Natural killer cell treated with Interleukin-12 subunit alpha and Interleukin-12 subunit beta and Interleukin-15 and Interleukin-18, amount 100 ng/mL, for 72 hours (primary cell): ENCODE measurements at regions not wholly inside any gene's neighbourhood (a gene's known extent, or its start where the extent isn't known, plus 50 kb on each side); places are given as distances from the start of the nearest gene placed in this dataset.
A peak's percentile ranks its signal among the peaks of the same experiment; 100 is the strongest.
"Not testable (repeated sequence)": the region's sequence is repeated elsewhere in the genome, so short reads cannot be mapped to it uniquely, and the experiment has no call there.

ENCODE experiments used
- ATAC-seq, 2 donors: fragments of 150-1000 bp; cut with Tn5 transposase in 1 of 2; sonication (Bioruptor Pico), chemical (Tn5 transposase) in 1 of 2; 2 replicates each; pipeline ENCODE4 v1.10.0; 2021
- DNase-seq: peaks from one replicate; pipeline ENCODE4 v3.0.0; 2022; ENCODE audit warnings: low spot score
- H3K27ac Mint-ChIP-seq, 2 donors: 1 replicate in 1 of 2; 2 replicates in 1 of 2; pipeline ENCODE4 v1.8.0; 2022; ENCODE audit warnings: mixed read lengths in 2 of 2, mild to moderate bottlenecking in 1 of 2, moderate library complexity in 1 of 2
- H3K27me3 Mint-ChIP-seq, 2 donors: 1 replicate in 1 of 2; 2 replicates in 1 of 2; pipeline ENCODE4 v1.8.0; 2022; ENCODE audit warnings: mixed read lengths in 2 of 2
- H3K36me3 Mint-ChIP-seq: one replicate; pipeline ENCODE4 v1.8.0; 2022; ENCODE audit warnings: mixed read lengths
- H3K4me1 Mint-ChIP-seq, 2 donors: 1 replicate in 1 of 2; 2 replicates in 1 of 2; pipeline ENCODE4 v1.8.0; 2022; ENCODE audit warnings: low read depth in 2 of 2, mixed read lengths in 2 of 2, mild to moderate bottlenecking in 1 of 2
- H3K4me3 Mint-ChIP-seq: one replicate; pipeline ENCODE4 v1.8.0; 2022; ENCODE audit warnings: mixed read lengths
- H3K9me3 Mint-ChIP-seq: 2 replicates; pipeline ENCODE4 v1.8.0; 2022; ENCODE audit warnings: mixed read lengths

DNA sequence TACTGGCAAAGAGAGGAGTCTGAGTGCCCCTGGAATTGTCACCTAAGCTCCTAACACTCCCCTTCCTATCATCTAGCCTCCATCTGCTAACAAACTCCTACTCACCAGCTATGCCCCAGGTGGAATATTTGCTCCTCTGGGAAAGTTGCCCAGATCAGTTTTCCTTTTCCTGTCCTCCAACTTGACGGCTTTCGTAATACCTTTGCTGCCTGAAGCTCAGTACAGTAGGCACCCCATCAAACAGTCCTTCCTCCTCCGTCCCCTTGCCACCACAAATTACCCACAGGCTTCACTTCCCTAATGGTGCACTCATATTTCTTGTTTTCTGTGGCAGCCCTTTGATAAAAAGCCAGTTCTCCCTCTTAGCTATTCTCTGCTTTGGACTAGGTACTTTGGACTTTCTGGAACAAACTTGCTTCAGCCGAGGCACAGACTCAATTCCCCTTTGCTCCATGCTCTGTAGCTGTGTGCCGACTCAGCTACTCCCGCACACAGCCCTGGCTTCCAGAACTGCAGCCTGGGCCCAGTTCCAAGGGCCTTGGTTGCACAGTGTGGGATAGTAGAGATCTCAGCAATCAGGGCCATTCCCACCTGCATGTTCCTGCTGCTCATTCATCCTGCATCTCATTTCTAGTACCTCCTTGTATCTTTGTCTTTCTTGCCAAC, 605.1 kb downstream of the BCOR start:
- Mint-ChIP-seq H3K36me3 (no peaks in the 10 kb centered on the region), H3K9me3 (no peaks in the 10 kb centered on the region), H3K27me3 (peaks cover 0 to 5% of the 10 kb centered on the region in 2 donors), H3K4me1 (peaks cover 9 to 14% of the 10 kb centered on the region in 2 donors), H3K4me3 (no peak overlapping the region), H3K27ac (peak overlapping the region in 1 of 2 donors; percentile 60)
- DNase-seq (no peak), ATAC-seq (no peak)

- Mint-ChIP-seq H3K4me1 (peaks cover 9 to 14% of the 10 kb centered on the region in 2 donors), H3K36me3 (no peaks in the 10 kb centered on the region), H3K9me3 (no peaks in the 10 kb centered on the region), H3K4me3 (no peak overlapping the region), H3K27ac (no peak overlapping the region), H3K27me3 (peaks cover 0 to 8% of the 10 kb centered on the region in 2 donors)
- ATAC-seq, result no peak
- no peak for DNase-seq
Observed at GRCh38 chrX:39493168-39493567, 604.6 kb downstream of the BCOR start.

GRCh38 chrX:39497117-39497516, 600.6 kb downstream of the BCOR start:
- H3K4me3 Mint-ChIP-seq, H3K27ac Mint-ChIP-seq, H3K9me3 Mint-ChIP-seq, H3K4me1 Mint-ChIP-seq, DNase-seq, H3K36me3 Mint-ChIP-seq, ATAC-seq: not testable (repeated sequence)
- peaks cover 0 to 13% of the 10 kb centered on the region in 2 donors for H3K27me3 Mint-ChIP-seq

- no peak for ATAC-seq
- Mint-ChIP-seq H3K4me1 (peaks cover 0 to 3% of the 10 kb centered on the region in 2 donors), H3K9me3 (no peaks in the 10 kb centered on the region)
Observed at GRCh38 chrX:39497702-39498265, 600.0 kb downstream of the BCOR start.

GRCh38 chrX:39499996-39500395, 597.8 kb downstream of the BCOR start:
- no peak for DNase-seq
- H3K4me1 Mint-ChIP-seq, result no peaks in the 10 kb centered on the region
- H3K9me3 Mint-ChIP-seq, result no peaks in the 10 kb centered on the region
- no peak for ATAC-seq
- H3K4me3 Mint-ChIP-seq, result no peak overlapping the region
- no peaks in the 10 kb centered on the region for H3K36me3 Mint-ChIP-seq
- H3K27me3 Mint-ChIP-seq, result peaks cover 0 to 11% of the 10 kb centered on the region in 2 donors
- H3K27ac Mint-ChIP-seq, result no peak overlapping the region

More at GRCh38 chrX:39497702-39498265, 600.0 kb downstream of the BCOR start:
- DNase-seq, result no peak
- no peak overlapping the region for H3K4me3 Mint-ChIP-seq
- H3K27me3 Mint-ChIP-seq, result peaks cover 0 to 13% of the 10 kb centered on the region in 2 donors
- H3K36me3 Mint-ChIP-seq, result no peaks in the 10 kb centered on the region
- H3K27ac Mint-ChIP-seq, result no peak overlapping the region

- Mint-ChIP-seq H3K4me3 (no peak overlapping the region), H3K36me3 (no peaks in the 10 kb centered on the region), H3K9me3 (no peaks in the 10 kb centered on the region), H3K27me3 (peaks cover 0 to 9% of the 10 kb centered on the region in 2 donors), H3K4me1 (no peaks in the 10 kb centered on the region), H3K27ac (no peak overlapping the region)
- DNase-seq (no peak), ATAC-seq (no peak)
Observed at GRCh38 chrX:39501822-39502221, 595.9 kb downstream of the BCOR start.

- ATAC-seq (no peak), DNase-seq (no peak)
- Mint-ChIP-seq H3K27ac (no peak overlapping the region), H3K36me3 (no peaks in the 10 kb centered on the region), H3K4me1 (no peaks in the 10 kb centered on the region), H3K9me3 (no peaks in the 10 kb centered on the region), H3K4me3 (no peak overlapping the region), H3K27me3 (peaks cover 0 to 9% of the 10 kb centered on the region in 2 donors)
Observed at GRCh38 chrX:39502486-39502885, 595.3 kb downstream of the BCOR start.

GRCh38 chrX:39504227-39504626, 593.5 kb downstream of the BCOR start:
- Mint-ChIP-seq H3K36me3 (no peaks in the 10 kb centered on the region), H3K4me1 (no peaks in the 10 kb centered on the region)
- ATAC-seq, result no peak

GRCh38 chrX:39504850-39505259, 592.9 kb downstream of the BCOR start:
- Mint-ChIP-seq H3K4me1 (no peaks in the 10 kb centered on the region), H3K4me3 (no peak overlapping the region), H3K36me3 (no peaks in the 10 kb centered on the region), H3K27ac (no peak overlapping the region), H3K9me3 (no peaks in the 10 kb centered on the region), H3K27me3 (peaks cover 0 to 9% of the 10 kb centered on the region in 2 donors)
- ATAC-seq (no peak), DNase-seq (no peak)

More at GRCh38 chrX:39504227-39504626, 593.5 kb downstream of the BCOR start:
- no peak overlapping the region for H3K27ac Mint-ChIP-seq
- H3K27me3 Mint-ChIP-seq, result peaks cover 0 to 9% of the 10 kb centered on the region in 2 donors
- no peak overlapping the region for H3K4me3 Mint-ChIP-seq
- DNase-seq, result no peak
- H3K9me3 Mint-ChIP-seq, result no peaks in the 10 kb centered on the region

GRCh38 chrX:39506131-39506530, 591.6 kb downstream of the BCOR start:
- H3K27ac Mint-ChIP-seq, result no peak overlapping the region
- no peak for DNase-seq
- H3K36me3 Mint-ChIP-seq, result no peaks in the 10 kb centered on the region

GRCh38 chrX:39507034-39507433, 590.7 kb downstream of the BCOR start:
- H3K27ac Mint-ChIP-seq, result no peak overlapping the region
- H3K36me3 Mint-ChIP-seq, result no peaks in the 10 kb centered on the region
- ATAC-seq (no peak), DNase-seq (no peak)
- H3K4me1 Mint-ChIP-seq, result no peaks in the 10 kb centered on the region
- H3K9me3 Mint-ChIP-seq, result no peaks in the 10 kb centered on the region
- peaks cover 0 to 8% of the 10 kb centered on the region in 2 donors for H3K27me3 Mint-ChIP-seq
- H3K4me3 Mint-ChIP-seq, result no peak overlapping the region

More at GRCh38 chrX:39506131-39506530, 591.6 kb downstream of the BCOR start:
- Mint-ChIP-seq H3K9me3 (no peaks in the 10 kb centered on the region), H3K4me3 (no peak overlapping the region), H3K4me1 (no peaks in the 10 kb centered on the region), H3K27me3 (peaks cover 0 to 9% of the 10 kb centered on the region in 2 donors)
- no peak for ATAC-seq

GRCh38 chrX:39507617-39508299, 590.0 kb downstream of the BCOR start:
- no peaks in the 10 kb centered on the region for H3K9me3 Mint-ChIP-seq
- no peak for DNase-seq
- no peak overlapping the region for H3K27ac Mint-ChIP-seq
- H3K36me3 Mint-ChIP-seq, result no peaks in the 10 kb centered on the region
- H3K4me1 Mint-ChIP-seq, result no peaks in the 10 kb centered on the region
- peaks cover 0 to 8% of the 10 kb centered on the region in 2 donors for H3K27me3 Mint-ChIP-seq
- no peak overlapping the region for H3K4me3 Mint-ChIP-seq
- ATAC-seq, result no peak

DNA sequence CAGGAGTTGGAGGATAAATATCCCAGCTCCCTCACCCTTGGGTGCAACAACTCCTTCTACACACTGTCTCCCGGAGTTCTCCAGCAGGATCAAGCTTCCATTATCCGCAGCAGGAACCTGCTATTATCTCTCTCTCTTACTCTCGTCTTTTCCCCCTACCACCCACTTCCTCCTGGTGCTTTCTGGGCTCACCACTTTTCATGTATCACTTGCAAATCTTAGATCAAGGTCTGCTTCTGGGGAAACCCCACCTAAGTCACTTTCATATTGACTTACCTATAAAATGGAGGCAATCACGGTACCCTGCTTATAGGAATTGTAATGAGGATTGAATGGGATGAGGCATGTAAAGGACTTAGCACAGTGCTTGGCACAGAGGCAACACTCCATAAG, 589.5 kb downstream of the BCOR start:
- ATAC-seq (no peak), DNase-seq (no peak)

GRCh38 chrX:39509157-39509556, 588.6 kb downstream of the BCOR start:
- Mint-ChIP-seq H3K27ac (no peak overlapping the region), H3K27me3 (peaks cover 0 to 9% of the 10 kb centered on the region in 2 donors), H3K4me3 (no peak overlapping the region), H3K36me3 (no peaks in the 10 kb centered on the region), H3K4me1 (no peaks in the 10 kb centered on the region), H3K9me3 (no peaks in the 10 kb centered on the region)
- DNase-seq (no peak), ATAC-seq (no peak)

More for the DNA sequence above, 589.5 kb downstream of the BCOR start:
- Mint-ChIP-seq H3K4me1 (no peaks in the 10 kb centered on the region), H3K4me3 (no peak overlapping the region), H3K27ac (no peak overlapping the region), H3K27me3 (peaks cover 0 to 11% of the 10 kb centered on the region in 2 donors), H3K9me3 (no peaks in the 10 kb centered on the region), H3K36me3 (no peaks in the 10 kb centered on the region)
